Body of pancreas (tissue), 4 donors: ENCODE measurements at regions not wholly inside any gene's neighbourhood (a gene's known extent, or its start where the extent isn't known, plus 50 kb on each side); places are given as distances from the start of the nearest gene placed in this dataset.

Experiments used
- ATAC-seq: fragments of 150-250 bp; one replicate; pipeline ENCODE4 v1.9.1; 2016
- DNase-seq, 4 donors: peaks; one replicate each; pipeline ENCODE4 v3.0.0-alpha.2; 2019
- H3K27ac ChIP-seq, 4 donors: fragments of 200-600 bp; sonication (generic); 1 replicate in 3 of 4; 2 replicates in 1 of 4; pipeline versions ENCODE4 v1.5.1 to v1.6.1; 2016 to 2019; ENCODE audit warnings: mild to moderate bottlenecking in 1 of 4, mixed read lengths in 1 of 4, moderate library complexity in 1 of 4
- H3K27me3 ChIP-seq, 2 donors: fragments of 200-600 bp; sonication (generic); one replicate each; pipeline ENCODE4 v1.6.0; 2016; ENCODE audit warnings: mild to moderate bottlenecking in 1 of 2
- H3K36me3 ChIP-seq, 2 donors: fragments of 200-600 bp; sonication (generic); replicated peaks in 1 of 2; 2 replicates each; pipeline ENCODE4 v1.5.1; 2016; ENCODE audit warnings: low read depth in 2 of 2; ENCODE audit not compliant: insufficient read depth in 1 of 2
- H3K4me1 ChIP-seq: fragments of 200-600 bp; sonication (generic); one replicate; pipeline ENCODE4 v1.6.0; 2016
- H3K4me3 ChIP-seq, 2 donors: fragments of 200-600 bp; sonication (generic); 1 replicate in 1 of 2; 2 replicates in 1 of 2; pipeline ENCODE4 v1.5.1; 2016 to 2019
- H3K9me3 ChIP-seq, 3 donors: fragments of 200-600 bp; sonication (generic); 1 replicate in 2 of 3; 2 replicates in 1 of 3; pipeline ENCODE4 v1.5.1; 2016
- CTCF ChIP-seq, 7 experiments: fragments of 450-650 bp in 4 of 7; fragments of 200-600 bp in 3 of 7; sonication (generic) in 3 of 7; IDR thresholded peaks; one replicate each; pipeline ENCODE4 v1.5.1; 2016 to 2019; ENCODE audit warnings: antibody characterized with exemption in 7 of 7
- POLR2A ChIP-seq, 3 donors: fragments of 450-650 bp; IDR thresholded peaks; one replicate each; pipeline ENCODE4 v1.6.1; 2016; ENCODE audit warnings: antibody characterized with exemption in 3 of 3, mild to moderate bottlenecking in 2 of 3
- WGBS, 2 donors: methylation state at CpG; one replicate each; pipeline ENCODE4 v1.1.5; 2017; 5-methylcytosine and 5-hydroxymethylcytosine counted together
- intact Hi-C: fragments of 100-400 bp; cut with DNase I; formaldehyde crosslinking; loops from one replicate; pipeline ENCODE4 v1.15.1; 2023

- Histone ChIP-seq H3K27ac (no peak overlapping the region), H3K9me3 (peaks cover 0 to 14% (median 0%) of the 10 kb centered on the region in 3 donors), H3K4me1 (no peaks in the 10 kb centered on the region), H3K27me3 (no peaks in the 10 kb centered on the region), H3K36me3 (no peaks in the 10 kb centered on the region), H3K4me3 (no peak overlapping the region)
- ATAC-seq = no peak
- intact Hi-C loops = no loop called here
- TF ChIP-seq CTCF (IDR thresholded peaks at IDR 0.05) (no peak), POLR2A (IDR thresholded peaks at IDR 0.05) (no peak)
- DNase-seq = no peak
Measured at GRCh38 chr18:43506935-43507334, 229.6 kb upstream of the SYT4 start.

DNA sequence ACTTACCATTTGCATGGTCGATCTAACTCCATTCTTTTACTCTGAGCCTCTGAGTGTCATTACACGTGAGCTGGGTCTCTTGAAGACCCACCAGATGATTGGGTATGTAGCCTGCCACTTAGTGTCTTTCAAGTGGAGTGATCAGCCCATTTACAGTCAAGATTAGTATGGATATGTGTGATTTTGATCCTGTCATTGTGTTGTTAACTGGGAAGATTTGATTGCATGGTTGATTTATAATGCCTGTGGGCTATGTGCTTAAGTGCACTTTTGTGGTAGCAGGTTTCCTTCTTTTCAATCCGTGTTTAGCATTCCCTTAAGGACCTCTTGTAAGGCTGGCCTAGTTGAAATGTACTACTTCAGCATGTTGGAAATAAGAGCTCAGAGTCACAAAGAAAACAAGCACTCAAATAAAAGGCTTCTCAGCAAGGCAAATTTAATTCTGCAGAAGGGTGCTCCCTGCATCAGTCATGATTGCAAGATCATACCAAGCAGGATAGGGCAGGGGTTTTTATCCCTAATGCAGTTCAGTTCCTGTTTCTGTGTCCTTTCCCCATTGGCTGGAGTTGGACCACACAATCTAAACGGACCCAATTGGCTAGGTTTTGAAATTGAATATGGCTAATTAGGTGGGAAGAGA lies 230.7 kb upstream of the SYT4 start:
- WGBS, 2 donors = 62 to 69% methylated on average over 4 of the region's 4 CpGs
- DNase-seq (no peak), ATAC-seq (no peak)
- Histone ChIP-seq H3K4me3 (no peak overlapping the region), H3K9me3 (peaks cover 0 to 14% (median 0%) of the 10 kb centered on the region in 3 donors), H3K27me3 (no peaks in the 10 kb centered on the region), H3K36me3 (no peaks in the 10 kb centered on the region), H3K4me1 (no peaks in the 10 kb centered on the region), H3K27ac (no peak overlapping the region)
- intact Hi-C loops = no loop called here
- no peak for TF ChIP-seq CTCF (IDR thresholded peaks at IDR 0.05)
- TF ChIP-seq POLR2A (IDR thresholded peaks at IDR 0.05) = no peak

- DNase-seq = no peak
- no peak for TF ChIP-seq CTCF (IDR thresholded peaks at IDR 0.05)
- no peak for TF ChIP-seq POLR2A (IDR thresholded peaks at IDR 0.05)
- WGBS, 2 donors = 80 to 84% methylated on average over 8 of the region's 8 CpGs
- no peaks in the 10 kb centered on the region for H3K36me3 ChIP-seq
- no peaks in the 10 kb centered on the region for H3K4me1 ChIP-seq
- no peak overlapping the region for H3K4me3 ChIP-seq
- no peak overlapping the region for H3K27ac ChIP-seq
- no peak for ATAC-seq
- peaks cover 0 to 7% (median 0%) of the 10 kb centered on the region in 3 donors for H3K9me3 ChIP-seq
- intact Hi-C loops = no loop called here
- H3K27me3 ChIP-seq = peaks cover 0 to 5% of the 10 kb centered on the region in 2 donors
Measured at GRCh38 chr18:43514747-43515146, 237.5 kb upstream of the SYT4 start.

DNA sequence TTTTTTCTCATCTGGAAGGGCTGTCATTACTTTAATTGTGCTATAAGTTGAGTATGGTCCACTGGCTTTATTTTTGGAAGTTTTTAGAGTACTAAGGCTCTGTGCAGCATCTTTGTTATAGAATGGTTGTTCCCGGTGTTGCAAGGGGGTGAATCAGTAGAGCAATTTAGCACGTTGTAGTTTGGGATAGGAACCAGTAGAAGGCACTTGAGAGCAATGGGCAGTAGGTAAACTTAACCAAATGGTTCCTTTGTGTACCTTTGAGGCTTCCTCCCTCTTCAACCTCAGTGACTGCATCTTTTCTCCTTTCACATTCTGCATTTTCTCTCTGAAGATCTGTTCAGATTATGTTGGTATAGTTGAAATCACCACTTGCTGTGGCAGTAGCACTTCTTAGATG lies 238.2 kb upstream of the SYT4 start:
- 67 to 78% methylated on average over 2 of the region's 2 CpGs for WGBS, 2 donors

More for the DNA sequence above, 238.2 kb upstream of the SYT4 start:
- ATAC-seq = no peak
- peaks cover 0 to 7% (median 0%) of the 10 kb centered on the region in 3 donors for H3K9me3 ChIP-seq
- DNase-seq = no peak
- no peak overlapping the region for H3K4me3 ChIP-seq
- H3K27me3 ChIP-seq = peaks cover 0 to 5% of the 10 kb centered on the region in 2 donors
- TF ChIP-seq POLR2A (IDR thresholded peaks at IDR 0.05) = no peak
- no peak for TF ChIP-seq CTCF (IDR thresholded peaks at IDR 0.05)
- no peaks in the 10 kb centered on the region for H3K4me1 ChIP-seq
- H3K27ac ChIP-seq = no peak overlapping the region
- intact Hi-C loops = no loop called here
- H3K36me3 ChIP-seq = no peaks in the 10 kb centered on the region
